Dedifferentiated amniotic fluid mesenchymal stem cell (primary cell): ENCODE measurements at regions not wholly inside any gene's neighbourhood (a gene's known extent, or its start where the extent isn't known, plus 50 kb on each side); places are given as distances from the start of the nearest gene placed in this dataset.

Source experiments
- DNase-seq: peaks from one replicate; pipeline ENCODE4 v3.0.0-alpha.2; 2016; ENCODE audit errors: extremely low spot score

DNA sequence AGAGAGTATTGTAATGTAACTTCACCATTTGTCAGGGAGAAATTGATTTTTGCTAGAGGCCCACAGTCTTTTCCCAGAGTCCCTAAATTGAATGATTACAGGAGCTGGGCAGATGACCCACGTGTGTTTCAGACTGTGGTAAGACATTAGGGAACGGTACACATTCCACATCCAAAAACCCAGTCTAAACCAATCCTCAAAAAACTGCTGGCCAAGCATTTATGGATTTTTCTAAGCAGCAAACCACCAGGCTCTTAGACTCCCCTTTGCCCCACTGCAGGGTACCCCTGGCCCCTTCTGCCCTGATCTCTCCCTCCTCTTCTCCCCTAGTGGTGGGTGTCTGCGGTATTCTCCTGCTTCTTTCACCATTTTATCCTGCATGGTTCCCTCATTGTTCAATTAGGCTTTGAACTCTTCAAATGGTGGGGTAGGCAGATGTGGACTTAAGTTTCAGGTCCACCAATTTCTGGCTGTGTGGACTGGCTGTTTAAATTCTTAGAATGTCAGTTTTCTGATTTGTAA is 135.5 kb upstream of the SORCS3 start:
- DNase-seq: no peak

DNA sequence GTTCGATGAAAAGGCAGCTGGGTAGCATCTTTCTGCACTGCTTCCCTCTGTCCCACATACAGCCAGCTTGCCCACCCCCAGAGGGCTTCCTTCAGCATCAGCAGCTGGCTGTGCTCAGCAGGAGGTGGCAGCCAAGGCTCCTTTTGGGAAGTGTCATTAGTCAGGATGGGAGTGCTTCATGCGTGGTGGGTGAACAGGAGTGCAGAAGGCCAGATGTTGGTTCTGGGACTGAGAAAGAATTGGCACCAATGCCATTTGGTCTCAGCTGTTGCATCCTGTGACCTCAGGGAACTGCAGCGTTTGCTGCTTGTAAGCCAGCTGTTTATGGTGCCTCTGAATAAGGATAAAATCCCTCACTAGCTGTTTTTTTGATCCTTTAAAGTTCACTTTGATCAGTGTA is 131.1 kb upstream of the SORCS3 start:
- DNase-seq: no peak

DNA sequence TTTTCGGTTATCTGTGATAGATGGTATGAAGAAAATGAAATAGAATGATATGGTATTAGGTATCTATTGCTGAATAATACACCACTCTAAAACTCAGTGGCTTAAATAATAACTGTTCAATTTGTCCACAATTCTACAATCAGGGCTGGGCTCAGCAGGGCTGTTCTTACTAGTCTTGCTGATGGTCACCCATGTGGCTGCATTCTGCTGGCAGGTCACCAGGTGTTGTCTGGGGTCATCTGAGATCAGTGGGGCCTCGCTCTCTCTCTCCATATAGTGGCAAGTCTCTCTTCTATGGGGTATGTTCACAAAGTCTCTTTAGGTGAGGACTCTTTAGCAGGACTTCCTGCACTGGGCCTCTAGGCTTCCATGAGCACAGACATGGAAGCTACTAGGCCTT is 130.4 kb upstream of the SORCS3 start:
- DNase-seq: no peak

DNA sequence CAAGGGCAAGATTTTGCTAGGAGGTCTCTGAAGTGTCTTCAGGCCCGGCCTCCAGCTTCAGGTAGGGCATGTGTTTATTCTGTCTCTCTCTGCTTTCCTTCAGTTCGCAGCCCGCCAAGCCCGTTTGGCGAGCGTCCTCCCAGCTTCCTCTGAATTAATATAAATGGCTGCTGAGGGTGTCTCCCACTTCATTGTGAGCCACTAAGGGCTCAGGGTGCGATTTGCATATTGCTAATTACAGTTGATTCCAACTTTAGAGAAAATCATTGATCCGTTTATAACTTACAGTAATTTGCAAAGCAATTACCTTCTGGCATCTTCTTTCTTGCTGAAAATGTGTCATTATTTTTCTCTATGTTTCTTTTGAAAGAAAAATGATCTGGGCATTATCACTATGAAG is 128.3 kb upstream of the SORCS3 start:
- no peak for DNase-seq

DNA sequence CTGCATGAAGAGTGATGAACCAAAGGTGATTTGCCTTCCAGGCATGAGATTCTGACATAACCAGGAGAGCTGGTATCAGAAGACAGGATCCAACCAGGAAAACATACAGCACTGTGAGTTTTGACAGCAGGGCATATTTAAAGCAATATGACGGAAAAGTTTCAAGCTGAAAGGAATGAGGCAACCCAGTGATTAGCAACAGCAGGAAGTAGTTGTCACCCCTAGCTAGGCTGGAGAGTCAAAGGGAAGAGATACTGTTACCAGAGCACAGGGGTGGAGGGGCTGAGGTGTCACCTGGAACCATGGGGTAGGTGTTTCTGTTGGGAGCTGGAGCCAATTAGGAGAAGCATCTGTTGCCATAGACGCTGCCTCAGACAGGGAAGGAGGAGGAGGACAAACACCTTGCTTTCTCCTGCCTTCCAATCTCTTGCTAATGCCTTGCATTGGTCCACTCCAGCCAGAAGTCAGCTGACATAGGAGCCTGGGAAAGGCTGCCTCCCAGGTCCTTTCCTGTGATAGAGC is 125.4 kb upstream of the SORCS3 start:
- no peak for DNase-seq

DNA sequence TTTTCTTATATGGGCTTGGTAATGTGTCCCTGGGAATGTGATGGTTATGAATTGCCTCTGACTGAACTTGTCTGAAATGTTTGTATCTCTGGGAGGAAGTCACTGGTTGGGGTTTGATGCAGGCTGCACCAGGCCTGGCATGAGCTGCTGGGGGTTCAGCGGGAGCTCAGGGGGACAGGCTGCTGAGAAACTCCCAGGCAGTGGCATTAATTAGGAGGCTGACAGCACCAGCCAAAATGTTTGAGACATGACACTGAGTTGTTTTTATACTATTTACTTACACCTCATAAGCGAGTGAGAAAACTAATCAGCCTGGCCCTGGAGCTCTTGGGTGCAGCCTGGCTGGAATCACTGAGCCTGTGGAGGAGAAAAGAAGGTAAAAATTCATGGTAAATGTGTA is 124.1 kb upstream of the SORCS3 start:
- DNase-seq: no peak

DNA sequence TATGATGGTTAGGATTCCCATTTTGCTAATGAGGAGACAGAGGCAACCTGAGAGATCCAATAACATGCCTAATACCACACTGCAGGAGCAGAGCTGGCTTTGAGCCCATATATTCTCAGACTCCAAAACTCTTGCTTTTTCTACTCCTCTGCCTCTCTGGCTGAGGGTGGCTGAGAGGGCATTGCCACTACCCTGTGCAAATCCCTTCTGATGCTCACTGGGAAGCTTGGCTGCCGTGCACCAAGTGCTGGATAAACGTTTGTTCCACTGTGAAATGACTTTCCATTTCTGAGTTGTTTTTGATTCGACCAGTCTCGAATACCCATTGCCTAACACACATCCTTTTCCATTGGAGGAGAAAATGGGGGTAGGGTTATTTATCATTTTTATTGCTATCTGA is 123.1 kb upstream of the SORCS3 start:
- DNase-seq: no peak

DNA sequence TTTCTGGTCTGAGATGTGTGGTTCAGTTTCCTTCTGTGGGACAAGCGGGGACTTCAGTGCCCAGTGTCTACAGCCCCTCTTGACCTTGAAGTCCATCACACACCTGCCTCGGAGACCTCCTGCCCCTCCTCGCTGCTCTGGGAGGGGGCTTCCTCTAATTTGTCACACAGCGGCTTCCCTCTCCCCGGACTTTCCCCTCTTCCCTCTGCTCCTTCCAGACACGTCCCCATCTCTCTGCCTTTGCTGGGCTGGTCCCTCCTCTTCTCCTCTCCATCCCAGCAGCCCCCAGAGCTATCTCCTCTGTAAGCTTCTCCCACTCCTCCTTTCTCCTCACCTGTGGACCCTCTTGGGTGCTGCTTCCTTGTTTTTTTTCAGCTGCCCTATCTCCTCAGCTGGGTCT is 122.2 kb upstream of the SORCS3 start:
- DNase-seq: no peak

DNA sequence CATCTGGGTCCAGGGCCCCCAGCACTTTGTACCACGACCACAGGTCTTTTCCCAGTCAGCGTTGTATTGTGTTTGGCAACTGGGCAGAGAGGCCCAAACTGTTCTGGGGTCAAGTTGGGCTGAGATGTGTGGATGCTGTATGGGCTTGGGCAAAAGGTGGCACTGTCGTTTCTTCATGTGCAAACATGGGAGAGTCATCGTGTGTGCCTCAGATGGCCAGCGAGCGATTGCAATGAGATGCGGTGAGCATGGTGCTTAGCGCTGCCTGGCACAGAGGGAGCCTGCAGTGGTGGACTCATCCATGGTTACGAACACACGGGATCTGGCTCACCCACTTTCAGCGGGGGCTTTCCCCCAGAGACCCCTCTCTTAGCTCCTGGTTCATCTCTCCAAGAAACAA is 120.4 kb upstream of the SORCS3 start:
- DNase-seq: no peak

DNA sequence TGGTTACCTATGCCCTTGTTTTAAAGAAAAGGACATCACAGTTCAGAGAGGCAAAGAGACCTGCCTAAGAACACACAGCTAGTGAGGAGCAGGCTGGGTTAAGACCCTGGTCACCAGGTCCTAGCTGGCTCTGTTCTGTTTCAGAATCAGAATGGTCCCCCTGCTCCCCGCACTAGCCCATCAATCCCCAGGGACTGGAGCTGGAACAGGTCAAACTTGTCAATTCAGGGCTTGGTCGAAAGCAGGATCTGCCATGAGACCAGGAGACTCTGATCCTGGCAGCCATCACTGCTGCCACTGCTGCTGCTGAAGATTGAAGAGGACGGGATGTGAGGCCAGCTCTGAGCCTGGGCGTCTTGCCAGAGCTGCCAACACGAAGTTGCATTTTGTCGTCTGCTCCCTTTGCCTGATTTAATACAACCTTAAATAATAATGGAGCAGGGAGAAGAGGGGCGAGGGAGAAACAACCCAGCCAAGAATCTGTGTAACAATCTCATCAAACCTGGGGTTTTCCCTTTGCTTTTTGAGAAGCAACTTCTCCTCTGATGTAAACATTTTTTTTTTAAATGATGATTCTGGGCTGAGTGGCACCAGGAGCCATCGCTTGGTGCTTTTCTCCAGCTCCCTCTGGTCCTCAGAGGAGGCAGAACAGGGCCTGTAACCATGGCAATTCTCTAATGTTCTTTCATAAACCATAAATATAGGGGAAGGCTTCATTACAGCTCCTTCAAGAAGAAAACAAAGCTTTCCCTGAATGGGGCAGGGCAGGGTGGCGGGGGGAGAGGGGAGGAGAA is 119.0 kb upstream of the SORCS3 start:
- no peak for DNase-seq

DNA sequence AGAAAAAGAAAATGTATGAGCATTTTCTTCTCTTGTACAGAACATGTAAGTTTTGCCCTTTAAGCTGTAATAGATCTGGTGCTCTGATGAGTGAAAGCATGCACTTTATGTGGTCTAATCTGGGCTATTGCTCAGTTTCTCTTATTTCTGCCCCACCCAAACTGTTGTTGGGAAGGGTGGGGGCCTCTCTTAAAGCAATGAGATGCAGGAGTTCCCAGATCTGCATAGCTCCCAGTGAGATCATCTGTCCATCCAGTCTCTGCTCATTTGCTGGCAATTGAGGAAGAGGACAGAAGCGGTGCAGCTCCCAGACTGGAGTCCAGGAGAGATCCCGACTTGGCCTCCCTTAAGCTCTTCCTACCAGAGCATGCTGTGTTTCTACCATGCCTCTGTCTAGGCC is 114.9 kb upstream of the SORCS3 start:
- no peak for DNase-seq

DNA sequence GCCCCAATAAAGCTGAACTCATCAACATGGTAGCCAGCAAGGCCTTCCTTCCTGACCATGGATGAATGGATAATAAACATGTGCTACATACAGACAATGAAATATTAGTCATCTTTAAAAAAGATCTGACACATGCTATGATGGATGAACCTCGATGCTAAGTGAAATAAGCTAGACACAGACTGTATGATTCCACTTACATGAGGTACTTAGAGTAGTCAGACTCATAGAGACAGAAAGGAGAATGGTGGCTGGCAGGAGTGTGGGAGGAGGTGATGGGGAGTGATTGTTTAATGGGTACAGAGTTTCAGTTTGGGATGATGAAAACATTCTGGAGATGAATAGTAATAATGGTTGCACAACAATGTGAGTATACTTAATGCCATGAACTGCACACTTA is 114.1 kb upstream of the SORCS3 start:
- no peak for DNase-seq

DNA sequence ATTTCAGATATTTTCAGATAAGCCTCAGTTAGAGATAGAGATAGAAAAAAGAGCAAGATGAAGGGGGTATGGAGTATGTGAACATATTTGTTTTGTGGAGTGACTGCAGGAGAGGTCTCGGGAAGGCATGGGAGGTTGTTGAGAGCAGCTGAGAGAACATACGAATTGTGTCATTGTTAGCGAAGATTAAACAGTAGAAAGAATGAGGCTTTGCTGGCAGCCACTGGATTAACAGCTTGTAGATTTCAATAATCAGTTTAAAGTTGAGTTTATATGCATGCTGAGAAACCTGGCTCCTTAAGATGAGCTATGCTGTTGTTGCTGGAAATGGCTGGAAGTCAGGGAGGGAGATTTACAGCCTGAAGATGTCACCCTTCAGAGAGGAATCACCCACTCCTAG is 100.9 kb upstream of the SORCS3 start:
- no peak for DNase-seq

DNA sequence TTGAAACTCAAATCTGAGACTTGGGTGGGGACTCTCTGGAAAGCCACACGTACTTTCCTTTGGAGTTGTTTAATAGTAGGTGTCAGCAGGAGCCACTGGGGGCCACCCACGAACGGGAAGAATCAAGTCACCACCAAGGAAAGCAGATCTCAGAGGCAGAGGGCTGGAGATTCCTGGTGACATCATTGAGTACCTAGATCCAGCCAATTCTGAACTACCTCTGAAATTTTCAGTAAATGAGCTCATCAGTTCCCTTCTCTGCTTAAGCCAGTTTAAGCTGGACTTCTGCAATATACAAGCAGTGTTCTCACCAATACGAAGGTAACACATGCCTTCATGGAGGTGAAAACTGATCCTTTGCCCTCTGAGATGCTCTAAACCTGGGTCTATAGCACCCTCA is 99.3 kb upstream of the SORCS3 start:
- no peak for DNase-seq

DNA sequence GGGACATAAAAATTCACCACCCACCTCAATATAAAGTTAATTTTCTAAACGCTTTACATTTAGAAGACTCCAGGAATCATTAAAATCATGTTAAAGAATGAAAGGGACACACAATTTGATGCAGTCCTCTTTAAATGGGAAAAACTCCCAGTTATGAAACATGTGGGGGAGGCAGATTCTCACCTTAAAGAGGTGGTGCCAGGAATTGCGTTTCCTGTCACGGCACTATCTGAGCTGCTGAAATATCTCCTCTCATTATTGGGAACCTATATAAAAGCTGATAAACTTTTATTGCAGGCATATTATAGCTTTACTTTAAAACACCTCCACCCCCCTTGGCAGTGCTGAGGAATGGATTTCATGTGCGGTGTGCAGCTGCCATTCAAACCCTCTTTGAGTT is 94.8 kb upstream of the SORCS3 start:
- DNase-seq: no peak

DNA sequence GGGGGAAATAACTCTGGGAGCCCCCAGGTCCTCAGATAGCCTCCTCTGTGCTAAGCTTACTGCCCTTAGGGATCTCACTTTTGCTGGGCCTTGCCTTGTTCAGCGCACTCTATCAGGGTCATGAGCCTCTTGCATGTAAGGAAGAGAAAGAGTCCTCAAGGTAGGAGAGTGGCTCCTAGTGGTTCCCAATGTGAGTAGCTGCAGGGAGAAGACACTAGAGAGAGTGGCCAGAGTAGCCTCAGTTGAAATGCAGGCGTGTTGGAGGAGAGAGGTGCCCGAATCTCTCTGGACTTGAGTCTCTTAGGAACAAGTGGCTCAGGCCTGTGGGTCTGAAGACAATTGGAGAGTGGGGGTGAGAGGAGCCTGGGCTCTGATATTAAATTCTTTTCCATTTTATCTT is 94.3 kb upstream of the SORCS3 start:
- DNase-seq: no peak

DNA sequence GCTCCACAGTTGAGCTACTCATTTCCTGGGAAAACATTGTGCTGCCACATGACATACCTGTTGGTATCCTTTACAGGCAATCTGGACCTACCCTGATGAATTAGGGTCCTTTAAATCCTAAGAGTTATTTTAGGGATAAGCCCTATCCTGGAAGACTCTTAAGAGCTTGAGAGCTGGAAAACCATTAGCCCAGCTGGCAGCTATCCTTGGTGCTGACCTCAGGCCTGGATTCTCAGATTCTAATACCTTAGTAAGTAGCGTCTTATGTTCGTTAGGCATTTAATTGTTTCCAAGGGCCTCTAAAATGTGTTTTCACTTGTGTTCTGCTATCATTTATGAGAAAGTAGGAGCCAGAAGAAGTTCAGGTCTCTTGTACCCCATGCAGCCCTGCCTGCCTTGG is 93.0 kb upstream of the SORCS3 start:
- DNase-seq: no peak

DNA sequence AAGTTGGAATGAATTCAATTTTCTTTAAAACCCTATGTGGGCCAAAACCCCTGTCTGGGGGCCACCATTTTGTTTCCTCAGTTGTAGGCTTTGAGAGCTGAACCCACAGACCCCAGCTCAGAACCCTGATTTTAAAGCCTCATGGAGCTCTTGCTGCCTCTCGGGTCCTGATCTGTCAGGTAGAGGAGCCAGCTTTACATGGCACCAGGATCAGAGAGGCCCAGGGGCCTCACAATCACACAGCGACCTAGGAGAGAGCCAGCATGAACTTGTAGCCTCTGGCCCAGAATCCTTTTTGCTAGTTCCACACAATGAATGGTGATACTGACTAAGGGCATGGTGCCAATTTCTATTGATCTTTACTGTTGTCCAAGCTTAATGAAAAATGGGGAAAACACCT is 84.3 kb upstream of the SORCS3 start:
- DNase-seq: no peak

DNA sequence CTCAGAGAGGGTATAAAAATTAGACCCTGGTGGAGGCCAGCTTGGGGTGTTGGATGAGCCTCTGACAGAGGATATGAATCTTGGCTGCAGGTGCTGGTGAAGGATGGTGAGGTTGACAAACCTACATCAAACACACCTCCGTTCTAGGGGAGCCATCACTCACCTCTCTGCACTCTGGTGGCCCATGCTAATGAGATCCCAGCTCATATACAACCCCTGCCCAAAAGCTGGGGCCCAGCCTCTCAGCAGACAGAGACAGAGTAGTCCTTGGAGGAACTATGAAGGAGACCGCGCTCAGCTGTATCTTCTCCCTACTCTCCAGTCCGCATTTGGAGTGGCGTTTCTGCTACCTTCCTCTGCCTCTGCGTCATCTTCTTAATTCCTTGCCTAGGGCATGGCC is 83.1 kb upstream of the SORCS3 start:
- DNase-seq: no peak

DNA sequence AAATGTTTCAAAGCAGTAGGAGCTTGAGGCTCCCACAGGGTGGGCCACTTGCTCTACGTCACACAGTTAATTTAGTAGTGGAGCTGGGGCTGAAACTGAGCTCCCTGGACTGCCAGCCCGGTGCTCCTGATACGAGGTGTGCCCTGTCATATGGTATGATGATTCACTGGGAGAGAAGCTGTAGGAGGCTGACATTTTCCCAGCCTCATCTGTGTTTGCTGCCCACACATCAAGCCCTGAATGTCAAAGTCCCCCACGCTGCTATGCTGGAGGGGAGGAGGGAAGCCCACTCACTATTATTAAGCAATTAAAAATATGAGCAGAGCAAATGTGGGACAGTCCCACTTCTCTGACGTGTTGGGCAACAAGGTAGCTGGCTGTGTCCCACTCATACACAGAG is 81.2 kb upstream of the SORCS3 start:
- no peak for DNase-seq

DNA sequence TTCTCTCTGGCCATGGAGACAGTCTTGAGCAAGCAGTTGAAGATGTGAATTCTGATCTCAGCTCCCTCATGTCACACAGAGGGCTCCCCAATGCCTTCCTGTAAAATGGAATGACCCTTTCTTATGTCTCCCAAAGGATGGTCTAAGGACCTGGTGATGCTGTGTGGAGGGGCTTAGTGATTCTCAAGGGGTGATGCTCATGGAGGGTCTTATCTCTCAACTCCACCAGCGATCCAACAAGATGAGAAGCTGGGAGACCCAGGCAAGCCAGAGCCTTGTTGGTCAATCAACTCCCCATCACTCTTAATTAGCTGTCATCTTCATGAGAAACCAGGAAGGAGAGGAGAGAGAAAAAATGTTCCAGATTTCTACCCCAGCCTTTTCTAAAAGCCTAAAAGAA is 78.0 kb upstream of the SORCS3 start:
- no peak for DNase-seq

DNA sequence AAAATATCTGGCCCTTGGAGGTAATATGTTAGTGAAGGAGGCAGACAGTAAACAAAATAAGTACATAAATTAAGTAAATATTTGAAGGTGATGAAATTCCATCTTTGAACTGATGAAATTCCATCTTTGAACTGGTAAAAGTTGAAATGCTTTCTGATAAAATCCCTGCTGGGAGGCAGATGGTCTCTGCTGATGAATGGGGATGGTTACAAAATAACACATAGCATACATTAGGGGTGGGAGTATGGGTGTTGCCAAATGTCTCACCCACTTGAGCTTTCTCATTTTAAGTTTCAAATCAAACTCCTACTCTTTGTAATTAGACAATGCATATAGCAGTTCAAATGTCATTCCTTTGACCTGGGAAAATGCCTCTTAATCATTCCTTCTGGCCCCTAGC is 77.5 kb upstream of the SORCS3 start:
- no peak for DNase-seq

DNA sequence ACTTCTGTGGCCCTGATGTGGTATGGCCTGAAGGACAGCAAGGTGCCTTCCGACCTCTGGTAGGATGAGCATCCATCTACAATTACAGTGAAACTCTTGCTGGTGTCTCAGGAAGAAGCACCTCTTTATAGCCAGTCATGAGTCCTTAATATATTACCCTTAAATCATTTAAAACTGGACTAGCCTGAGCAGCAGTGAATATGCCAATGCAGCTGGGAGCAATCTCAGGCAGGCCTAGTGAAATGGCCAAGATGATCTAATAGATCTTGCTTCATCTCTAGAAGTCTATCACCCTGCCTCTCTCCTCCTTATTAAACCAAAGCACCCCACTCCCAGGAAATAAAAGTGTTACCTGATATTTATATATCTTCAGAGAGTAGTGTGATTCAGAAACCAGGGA is 66.7 kb upstream of the SORCS3 start:
- DNase-seq: no peak

DNA sequence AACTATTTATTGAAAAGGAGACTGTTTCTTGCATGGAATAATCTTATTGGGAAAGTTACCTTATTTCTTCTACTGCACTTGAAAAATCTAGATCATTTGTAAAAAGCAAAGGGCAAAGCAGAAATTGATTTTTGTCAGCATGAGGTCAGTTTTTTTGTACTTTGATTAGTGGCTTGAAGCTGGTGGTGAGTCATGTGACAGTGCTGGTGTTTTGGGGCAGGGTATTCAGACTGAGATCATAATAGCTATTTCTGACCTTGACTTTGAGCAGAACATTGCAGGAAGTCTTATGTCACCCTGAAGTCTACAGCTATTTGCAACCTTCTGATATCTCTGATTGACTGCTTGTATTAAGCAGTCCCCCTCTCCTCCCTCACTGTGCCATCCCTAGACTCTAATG is 66.3 kb upstream of the SORCS3 start:
- DNase-seq: no peak
